ENCODE measurements at regions not wholly inside any gene's neighbourhood (a gene's known extent, or its start where the extent isn't known, plus 50 kb on each side); places are given as distances from the start of the nearest gene placed in this dataset.

- no peak for TF ChIP-seq CTCF (IDR thresholded peaks at IDR 0.05; ENCODE audit: low read depth, low read length, missing control alignments)
- in situ Hi-C loops (cut with HindIII; ENCODE audit: low sequenced_read_pairs) = no loop called here
- no peak overlapping the region for H3K4me3 ChIP-seq (ENCODE audit: low read depth, low read length)
- DNase-seq (ENCODE audit: low read depth) = no peak
Measured at GRCh38 chr6:105763866-105764265, 322.3 kb upstream of the PRDM1 start.

GRCh38 chr6:105760746-105761145 lies 325.4 kb upstream of the PRDM1 start:
- no peak for TF ChIP-seq CTCF (IDR thresholded peaks at IDR 0.05; ENCODE audit: low read depth, low read length, missing control alignments)
- H3K4me3 ChIP-seq (ENCODE audit: low read depth, low read length) = no peak overlapping the region
- no peak for DNase-seq (ENCODE audit: low read depth)
- in situ Hi-C loops (cut with HindIII; ENCODE audit: low sequenced_read_pairs) = no loop called here

DNA sequence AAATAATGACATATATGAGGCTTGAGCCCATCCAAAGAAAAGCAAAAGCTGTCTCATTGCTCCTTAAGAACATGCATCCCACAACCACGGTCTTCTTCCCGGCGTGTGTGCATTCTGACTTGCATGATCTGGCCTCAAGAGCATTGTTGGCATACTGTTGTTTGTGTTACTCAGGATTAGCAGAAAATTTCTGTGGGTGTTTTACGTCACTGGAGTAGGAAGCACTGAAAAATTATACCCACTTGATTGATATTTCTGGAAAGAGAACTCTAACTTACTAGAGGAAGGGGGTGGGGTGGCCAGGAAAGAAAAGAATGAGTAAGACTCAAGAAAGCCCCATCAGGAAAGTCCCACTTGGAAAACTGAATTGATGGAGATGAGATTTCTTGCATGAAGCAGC lies 326.2 kb upstream of the PRDM1 start:
- no peak for TF ChIP-seq CTCF (IDR thresholded peaks at IDR 0.05; ENCODE audit: low read depth, low read length, missing control alignments)
- peak; percentile 22 for DNase-seq (ENCODE audit: low read depth)
- H3K4me3 ChIP-seq (ENCODE audit: low read depth, low read length) = no peak overlapping the region
- in situ Hi-C loops (cut with HindIII; ENCODE audit: low sequenced_read_pairs) = no loop called here

DNA sequence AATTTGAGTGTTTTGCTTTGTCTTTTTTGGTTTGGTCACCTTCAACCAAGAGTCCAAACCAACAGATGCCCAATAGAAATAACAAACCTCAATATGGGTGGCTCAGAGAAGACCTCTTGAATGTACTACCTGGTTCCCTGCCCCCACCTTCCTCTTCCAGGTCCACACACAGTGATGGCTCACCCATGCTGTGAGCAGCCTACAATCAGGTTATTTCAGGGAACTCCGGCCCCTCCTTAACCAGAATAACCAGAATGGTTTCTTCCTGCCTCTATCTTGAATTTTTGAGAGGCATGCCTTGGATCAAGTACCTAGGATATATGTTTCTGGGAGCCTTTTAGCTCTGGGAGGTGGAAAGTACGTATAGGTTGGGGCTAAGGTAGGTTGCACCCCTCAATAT lies 327.1 kb upstream of the PRDM1 start:
- H3K4me3 ChIP-seq (ENCODE audit: low read depth, low read length) = no peak overlapping the region
- in situ Hi-C loops (cut with HindIII; ENCODE audit: low sequenced_read_pairs) = no loop called here
- TF ChIP-seq CTCF (IDR thresholded peaks at IDR 0.05; ENCODE audit: low read depth, low read length, missing control alignments) = no peak
- no peak for DNase-seq (ENCODE audit: low read depth)

DNA sequence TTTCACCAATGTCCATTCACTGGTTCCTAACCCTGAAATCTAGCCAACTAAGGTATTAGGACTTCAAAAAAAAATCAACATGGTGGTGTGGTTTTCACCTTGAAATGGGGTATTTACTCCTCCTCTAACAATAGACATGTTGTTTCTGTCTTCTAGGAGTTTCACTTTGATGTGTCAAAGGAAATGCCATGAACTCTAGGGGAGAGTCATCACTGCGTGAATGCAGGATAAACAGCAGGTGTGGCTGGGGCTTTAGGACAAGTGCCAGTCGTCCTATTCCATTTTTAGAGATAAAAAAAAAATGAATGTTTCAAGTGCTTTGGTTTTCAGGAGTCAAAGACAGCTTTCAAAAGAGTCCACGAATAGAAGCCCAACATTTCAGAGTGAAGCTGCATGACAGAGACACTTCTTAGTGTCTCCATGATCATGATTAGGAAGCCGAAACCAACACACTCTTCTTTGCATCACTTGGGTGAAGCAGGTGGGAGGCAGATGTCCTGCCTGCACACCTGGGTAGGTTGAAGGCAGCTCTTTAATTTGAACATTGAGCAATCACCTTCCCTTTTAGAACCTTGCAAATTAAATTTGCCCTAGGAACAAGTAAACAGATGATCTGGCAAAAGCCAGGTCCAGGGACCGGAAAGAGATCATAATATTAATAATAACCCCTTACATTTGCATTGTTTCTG lies 328.5 kb upstream of the PRDM1 start:
- in situ Hi-C loops (cut with HindIII; ENCODE audit: low sequenced_read_pairs) = no loop called here
- no peak for TF ChIP-seq CTCF (IDR thresholded peaks at IDR 0.05; ENCODE audit: low read depth, low read length, missing control alignments)
- no peak overlapping the region for H3K4me3 ChIP-seq (ENCODE audit: low read depth, low read length)
- DNase-seq (ENCODE audit: low read depth) = no peak

- no peak for TF ChIP-seq CTCF (IDR thresholded peaks at IDR 0.05; ENCODE audit: low read depth, low read length, missing control alignments)
- DNase-seq (ENCODE audit: low read depth) = no peak
- no peak overlapping the region for H3K4me3 ChIP-seq (ENCODE audit: low read depth, low read length)
- in situ Hi-C loops (cut with HindIII; ENCODE audit: low sequenced_read_pairs) = no loop called here
Measured at GRCh38 chr6:105755885-105756284, 330.3 kb upstream of the PRDM1 start.
